ENCODE measurements at regions not wholly inside any gene's neighbourhood (a gene's known extent, or its start where the extent isn't known, plus 50 kb on each side); places are given as distances from the start of the nearest gene placed in this dataset.
"Not testable (repeated sequence)": the region's sequence is repeated elsewhere in the genome, so short reads cannot be mapped to it uniquely, and the experiment has no call there.

- TF ChIP-seq CTCF (conservative IDR thresholded peaks at IDR 0.05; ENCODE audit: low read depth, low read length) = no peak
- no peak overlapping the region for H3K4me3 ChIP-seq (ENCODE audit: low read depth, low read length)
- no peak for DNase-seq (ENCODE audit: low read depth)
These were observed 82.5 kb upstream of the NR5A2 start for GRCh38 chr1:199944986-199945385.

DNA sequence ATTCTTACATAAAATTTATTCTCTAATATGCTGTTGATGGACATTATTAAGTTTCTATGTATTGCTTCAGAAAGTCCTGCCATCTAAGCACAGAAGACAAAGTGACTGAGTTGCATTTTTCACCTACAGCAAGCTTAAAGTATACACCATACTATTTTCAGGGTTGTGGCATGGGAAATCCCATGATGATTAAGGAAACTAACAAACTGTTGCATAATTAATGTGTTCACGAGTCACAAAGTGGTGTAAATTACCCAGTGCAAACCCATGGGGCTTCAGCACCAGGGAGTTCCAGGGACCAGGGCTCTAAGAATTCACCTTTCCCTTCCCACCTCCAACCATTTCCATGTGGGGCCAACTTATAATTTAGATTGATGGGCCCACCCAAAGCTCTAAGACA is 81.9 kb upstream of the NR5A2 start:
- H3K4me3 ChIP-seq (ENCODE audit: low read depth, low read length) = no peak overlapping the region
- no peak for DNase-seq (ENCODE audit: low read depth)
- TF ChIP-seq CTCF (conservative IDR thresholded peaks at IDR 0.05; ENCODE audit: low read depth, low read length) = no peak

GRCh38 chr1:199946305-199947155 is 81.0 kb upstream of the NR5A2 start:
- no peak for TF ChIP-seq CTCF (conservative IDR thresholded peaks at IDR 0.05; ENCODE audit: low read depth, low read length)
- no peak for DNase-seq (ENCODE audit: low read depth)
- no peak overlapping the region for H3K4me3 ChIP-seq (ENCODE audit: low read depth, low read length)

- no peak for TF ChIP-seq CTCF (conservative IDR thresholded peaks at IDR 0.05; ENCODE audit: low read depth, low read length)
- H3K4me3 ChIP-seq (ENCODE audit: low read depth, low read length) = no peak overlapping the region
- DNase-seq (ENCODE audit: low read depth) = no peak
These were observed 78.8 kb upstream of the NR5A2 start for GRCh38 chr1:199948587-199949280.

DNA sequence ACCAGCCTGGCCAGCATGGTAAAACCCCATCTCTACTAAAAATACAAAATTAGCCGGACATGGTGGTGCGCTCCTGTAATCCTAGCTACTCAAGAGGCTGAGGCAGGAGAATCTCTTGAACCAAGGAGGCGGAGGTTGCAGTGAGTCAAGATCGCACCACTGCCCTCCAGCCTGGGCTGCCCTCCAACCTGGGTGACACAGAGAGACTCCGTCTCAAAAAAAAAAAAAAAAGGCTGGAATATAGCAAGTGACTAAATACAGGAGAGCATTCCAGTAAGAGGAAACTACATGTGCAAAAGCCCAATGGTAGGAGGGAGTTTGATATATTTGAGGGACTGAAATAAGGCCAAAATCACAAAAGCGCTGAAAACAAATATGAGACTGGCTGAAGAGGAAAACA is 76.5 kb upstream of the NR5A2 start:
- not testable (repeated sequence) for H3K4me3 ChIP-seq (ENCODE audit: low read depth, low read length); DNase-seq (ENCODE audit: low read depth)

GRCh38 chr1:199953651-199954050 is 73.9 kb upstream of the NR5A2 start:
- DNase-seq (ENCODE audit: low read depth) = no peak
- no peak for TF ChIP-seq CTCF (conservative IDR thresholded peaks at IDR 0.05; ENCODE audit: low read depth, low read length)
- no peak overlapping the region for H3K4me3 ChIP-seq (ENCODE audit: low read depth, low read length)

- no peak overlapping the region for H3K4me3 ChIP-seq (ENCODE audit: low read depth, low read length)
- DNase-seq (ENCODE audit: low read depth) = no peak
- TF ChIP-seq CTCF (conservative IDR thresholded peaks at IDR 0.05; ENCODE audit: low read depth, low read length) = peak; percentile 41
These were observed 72.8 kb upstream of the NR5A2 start for GRCh38 chr1:199954699-199955098.

Data from epithelial cell of proximal tubule (primary cell).